Suprapubic skin (tissue), 4 donors: ENCODE measurements at regions not wholly inside any gene's neighbourhood (a gene's known extent, or its start where the extent isn't known, plus 50 kb on each side); places are given as distances from the start of the nearest gene placed in this dataset.

ENCODE experiments used
- POLR2A ChIP-seq, 2 donors: fragments of 450-650 bp; IDR thresholded peaks; one replicate each; pipeline ENCODE4 v1.6.1; 2017; ENCODE audit warnings: antibody characterized with exemption in 2 of 2, mild to moderate bottlenecking in 2 of 2, moderate library complexity in 2 of 2
- POLR2AphosphoS5 ChIP-seq, 3 donors: sonication (generic); formaldehyde crosslinking; IDR thresholded peaks; one replicate each; pipeline ENCODE4 v1.6.1; 2017; ENCODE audit warnings: antibody characterized with exemption in 3 of 3

DNA sequence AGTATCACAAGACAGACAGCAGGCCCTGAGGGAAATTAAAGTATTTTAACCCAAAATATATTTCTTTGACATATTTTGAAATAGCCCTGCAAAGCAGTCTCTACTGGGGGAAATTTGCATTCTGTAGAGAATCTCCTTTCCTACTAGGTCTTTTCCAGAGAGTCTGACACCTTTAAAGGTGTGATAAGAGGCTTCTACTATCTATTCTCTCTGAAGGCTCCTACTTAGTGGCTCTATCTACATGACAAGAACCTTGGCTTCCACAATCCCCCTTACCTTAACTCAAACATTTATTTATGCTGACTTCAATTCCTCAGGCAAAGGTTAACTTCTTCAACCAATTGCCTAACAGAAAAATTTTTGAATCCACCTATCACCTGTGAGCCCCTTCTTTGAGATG is 174.6 kb upstream of the GALNT5 start:
- no peak for TF ChIP-seq POLR2A (IDR thresholded peaks at IDR 0.05)
- TF ChIP-seq POLR2AphosphoS5 (IDR thresholded peaks at IDR 0.05): no peak
